Upper lobe of right lung (tissue), 1 donor: ENCODE measurements at regions not wholly inside any gene's neighbourhood (a gene's known extent, or its start where the extent isn't known, plus 50 kb on each side); places are given as distances from the start of the nearest gene placed in this dataset.

Experiments used
- ATAC-seq: fragments of 200-7000 bp; cut with Tn5 transposase; one replicate; pipeline ENCODE4 v1.9.1; 2020; ENCODE audit warnings: mild to moderate bottlenecking, moderate library complexity
- DNase-seq: peaks from one replicate; pipeline ENCODE4 v3.0.0-alpha.2; 2020
- H3K27ac ChIP-seq: fragments of 200-600 bp; one replicate; pipeline ENCODE4 v1.8.0; 2022
- H3K27me3 ChIP-seq: fragments of 200-600 bp; one replicate; pipeline ENCODE4 v1.8.0; 2022; ENCODE audit warnings: mild to moderate bottlenecking
- H3K36me3 ChIP-seq: fragments of 200-600 bp; one replicate; pipeline ENCODE4 v1.8.0; 2022
- H3K4me1 ChIP-seq: fragments of 200-600 bp; one replicate; pipeline ENCODE4 v1.8.0; 2022
- H3K4me3 ChIP-seq: fragments of 200-600 bp; one replicate; pipeline ENCODE4 v1.8.0; 2022; ENCODE audit warnings: mild to moderate bottlenecking
- H3K9me3 ChIP-seq: fragments of 200-600 bp; one replicate; pipeline ENCODE4 v1.8.0; 2022
- intact Hi-C: fragments of 100-400 bp; cut with DNase I; formaldehyde crosslinking; loops from one replicate; pipeline ENCODE4 v1.11.0; 2022
- TF ChIP-seq, protein P1 (sequence below): fragments of 200-600 bp; IDR thresholded peaks from one replicate; pipeline ENCODE4 v1.8.0; 2022; ENCODE audit warnings: antibody characterized with exemption
- donor health status: DM: no; HTN: yes; CAD: no; lungs with severe emphysema.

DNA sequence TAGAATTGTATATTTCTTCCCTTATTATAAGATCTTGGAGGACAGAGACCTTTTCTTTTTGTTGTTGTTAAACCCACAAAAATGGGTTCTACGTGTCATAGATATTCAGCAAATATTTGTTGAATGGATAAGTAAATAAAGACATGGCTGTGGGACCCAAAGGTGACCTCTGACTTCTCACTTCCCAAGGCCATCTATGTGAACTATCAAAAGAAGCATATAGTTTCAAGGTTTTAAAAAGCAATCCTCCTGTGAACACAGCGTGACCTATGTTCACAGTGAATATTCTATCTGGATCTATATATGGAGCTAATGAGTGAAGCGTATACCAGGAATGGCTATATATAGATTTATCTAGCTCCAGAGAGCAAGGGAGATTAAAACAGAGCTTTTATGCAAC lies 312.8 kb upstream of the C11orf87 start:
- ATAC-seq, result no peak
- TF ChIP-seq, protein P1, sequence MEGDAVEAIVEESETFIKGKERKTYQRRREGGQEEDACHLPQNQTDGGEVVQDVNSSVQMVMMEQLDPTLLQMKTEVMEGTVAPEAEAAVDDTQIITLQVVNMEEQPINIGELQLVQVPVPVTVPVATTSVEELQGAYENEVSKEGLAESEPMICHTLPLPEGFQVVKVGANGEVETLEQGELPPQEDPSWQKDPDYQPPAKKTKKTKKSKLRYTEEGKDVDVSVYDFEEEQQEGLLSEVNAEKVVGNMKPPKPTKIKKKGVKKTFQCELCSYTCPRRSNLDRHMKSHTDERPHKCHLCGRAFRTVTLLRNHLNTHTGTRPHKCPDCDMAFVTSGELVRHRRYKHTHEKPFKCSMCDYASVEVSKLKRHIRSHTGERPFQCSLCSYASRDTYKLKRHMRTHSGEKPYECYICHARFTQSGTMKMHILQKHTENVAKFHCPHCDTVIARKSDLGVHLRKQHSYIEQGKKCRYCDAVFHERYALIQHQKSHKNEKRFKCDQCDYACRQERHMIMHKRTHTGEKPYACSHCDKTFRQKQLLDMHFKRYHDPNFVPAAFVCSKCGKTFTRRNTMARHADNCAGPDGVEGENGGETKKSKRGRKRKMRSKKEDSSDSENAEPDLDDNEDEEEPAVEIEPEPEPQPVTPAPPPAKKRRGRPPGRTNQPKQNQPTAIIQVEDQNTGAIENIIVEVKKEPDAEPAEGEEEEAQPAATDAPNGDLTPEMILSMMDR, result no peak
- intact Hi-C loops, result no loop called here

DNA sequence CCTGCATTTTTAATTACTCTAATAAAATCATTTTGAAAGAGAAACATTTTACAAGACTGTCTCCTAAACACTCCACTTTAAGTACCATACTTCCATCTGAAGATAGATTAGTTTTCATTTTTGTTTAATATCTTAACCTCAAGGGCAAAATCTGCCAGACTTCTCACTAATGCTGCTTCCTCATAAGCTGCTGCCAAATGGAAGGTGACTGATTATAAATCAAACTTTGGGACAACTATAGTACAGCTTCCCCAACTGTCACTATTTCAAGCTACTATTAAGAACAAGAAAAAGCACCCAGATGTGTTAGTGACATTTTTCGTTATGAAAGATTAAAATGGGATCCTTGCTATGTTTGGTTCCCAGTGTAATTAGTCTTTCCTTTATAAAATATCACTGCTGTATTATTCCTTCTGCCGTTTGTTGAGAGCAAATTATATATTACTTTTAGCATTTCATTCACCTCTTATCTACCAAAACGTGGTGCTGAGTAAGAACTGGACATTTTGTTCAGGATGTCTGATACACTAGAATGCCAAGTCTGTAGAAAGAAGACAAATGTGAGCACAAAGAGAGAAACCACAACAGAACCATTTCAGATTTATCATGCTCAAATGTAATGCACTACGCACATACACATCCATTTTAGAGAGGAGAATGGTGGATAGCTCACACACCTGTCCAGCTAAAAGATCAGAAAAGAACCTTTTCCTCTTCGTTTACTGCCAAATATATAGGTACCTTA lies 312.2 kb upstream of the C11orf87 start:
- H3K9me3 ChIP-seq, result no peaks in the 10 kb centered on the region
- ATAC-seq (no peak), DNase-seq (no peak)
- H3K4me3 ChIP-seq, result no peak overlapping the region
- no peak overlapping the region for H3K27ac ChIP-seq
- intact Hi-C loops, result no loop called here
- no peaks in the 10 kb centered on the region for H3K27me3 ChIP-seq
- H3K4me1 ChIP-seq, result no peaks in the 10 kb centered on the region
- no peaks in the 10 kb centered on the region for H3K36me3 ChIP-seq
- TF ChIP-seq, protein P1, result no peak

More for the DNA sequence above, 312.8 kb upstream of the C11orf87 start:
- H3K27me3 ChIP-seq, result no peaks in the 10 kb centered on the region
- H3K4me3 ChIP-seq, result no peak overlapping the region
- no peak overlapping the region for H3K27ac ChIP-seq
- DNase-seq, result no peak
- no peaks in the 10 kb centered on the region for H3K9me3 ChIP-seq
- H3K36me3 ChIP-seq, result no peaks in the 10 kb centered on the region
- no peaks in the 10 kb centered on the region for H3K4me1 ChIP-seq

DNA sequence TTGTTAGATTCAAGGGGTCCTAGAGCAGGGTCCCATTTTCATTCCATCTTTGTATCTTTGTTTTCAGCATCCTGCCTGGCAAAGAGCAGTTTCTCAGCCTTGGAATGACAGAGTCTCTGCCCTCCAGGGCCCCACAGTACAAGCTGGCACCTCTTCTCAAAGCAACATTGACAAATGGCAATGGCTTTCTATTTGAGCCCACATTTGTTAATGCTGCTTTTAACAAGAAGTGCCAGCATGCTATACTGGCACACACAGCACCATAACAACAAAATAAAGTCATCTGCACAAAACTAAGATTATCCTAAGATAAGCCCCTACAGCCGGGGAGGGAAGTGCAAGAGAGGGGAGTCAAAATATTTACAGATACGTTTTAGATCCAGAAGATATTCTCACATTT lies 309.7 kb upstream of the C11orf87 start:
- H3K27me3 ChIP-seq, result no peaks in the 10 kb centered on the region
- TF ChIP-seq, protein P1, result no peak
- no peak overlapping the region for H3K4me3 ChIP-seq
- no peaks in the 10 kb centered on the region for H3K36me3 ChIP-seq
- no peak overlapping the region for H3K27ac ChIP-seq
- H3K4me1 ChIP-seq, result no peaks in the 10 kb centered on the region
- intact Hi-C loops, result no loop called here
- no peaks in the 10 kb centered on the region for H3K9me3 ChIP-seq
- no peak for ATAC-seq
- DNase-seq, result no peak

DNA sequence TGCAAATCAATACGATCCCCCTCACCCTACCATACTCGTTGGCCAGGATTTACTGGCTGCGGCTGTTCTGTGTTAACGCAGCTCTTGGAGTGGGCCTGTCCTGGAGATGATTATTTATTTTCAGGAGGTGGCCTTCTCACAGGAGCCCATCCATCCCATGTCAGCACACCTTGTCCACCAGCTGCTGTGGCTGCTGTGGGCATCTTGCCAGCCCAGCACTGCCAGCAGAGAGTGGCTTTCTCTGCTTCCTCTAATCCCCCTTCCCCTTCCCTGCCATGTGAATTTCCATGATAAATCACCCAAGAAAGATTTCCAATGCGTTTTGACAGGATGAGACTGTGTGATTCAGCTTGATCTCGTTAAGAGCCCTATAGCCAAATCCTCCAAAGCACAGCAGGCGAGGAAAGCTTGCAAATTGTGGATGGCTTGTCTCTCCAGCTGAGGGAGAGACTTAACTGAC lies 309.1 kb upstream of the C11orf87 start:
- no peak for ATAC-seq
- Histone ChIP-seq H3K36me3 (no peaks in the 10 kb centered on the region), H3K4me3 (no peak overlapping the region), H3K27ac (no peak overlapping the region), H3K27me3 (no peaks in the 10 kb centered on the region), H3K9me3 (no peaks in the 10 kb centered on the region), H3K4me1 (no peaks in the 10 kb centered on the region)
- TF ChIP-seq, protein P1, result no peak
- intact Hi-C loops, result no loop called here
- no peak for DNase-seq

DNA sequence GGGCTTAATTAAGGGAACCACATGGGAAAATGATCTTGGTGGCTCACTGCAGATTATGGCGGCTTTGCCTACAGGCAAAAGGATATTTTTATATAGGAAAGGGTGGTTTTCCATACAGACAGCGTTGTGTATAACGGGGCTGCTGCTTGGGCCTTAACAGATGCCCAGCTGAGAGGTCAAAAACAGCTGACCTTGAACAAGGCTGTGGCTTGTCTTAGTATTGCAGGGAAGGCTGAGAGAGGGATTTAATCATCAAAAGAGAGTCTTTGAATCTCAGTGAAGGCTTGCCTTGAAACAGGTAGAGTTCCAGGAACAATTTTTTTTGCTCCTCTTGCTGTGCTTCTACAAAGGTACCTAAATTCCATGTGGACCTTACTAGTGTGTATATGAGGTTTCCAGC lies 301.6 kb upstream of the C11orf87 start:
- H3K4me1 ChIP-seq, result no peaks in the 10 kb centered on the region
- DNase-seq (no peak), ATAC-seq (no peak)
- H3K27ac ChIP-seq, result no peak overlapping the region
- TF ChIP-seq, protein P1, result no peak
- H3K4me3 ChIP-seq, result no peak overlapping the region
- no peaks in the 10 kb centered on the region for H3K27me3 ChIP-seq
- H3K9me3 ChIP-seq, result no peaks in the 10 kb centered on the region
- intact Hi-C loops, result no loop called here
- no peaks in the 10 kb centered on the region for H3K36me3 ChIP-seq
